Gastroesophageal sphincter (tissue), 4 donors: ENCODE measurements at regions not wholly inside any gene's neighbourhood (a gene's known extent, or its start where the extent isn't known, plus 50 kb on each side); places are given as distances from the start of the nearest gene placed in this dataset.

Experiments
- ATAC-seq: fragments of 150-250 bp; one replicate; pipeline ENCODE4 v1.9.1; 2016; ENCODE audit warnings: mild to moderate bottlenecking, moderate library complexity
- H3K27ac ChIP-seq, 4 donors: fragments of 200-600 bp; sonication (generic) in 3 of 4; 1 replicate in 3 of 4; 2 replicates in 1 of 4; pipeline ENCODE4 v1.5.1; 2016 to 2019
- H3K27me3 ChIP-seq: fragments of 200-600 bp; sonication (generic); one replicate; pipeline ENCODE4 v1.5.1; 2019
- H3K36me3 ChIP-seq, 2 donors: fragments of 200-600 bp; sonication (generic); one replicate each; pipeline ENCODE4 v1.5.1; 2019; ENCODE audit warnings: control low read depth in 1 of 2
- H3K4me1 ChIP-seq, 3 donors: fragments of 200-600 bp; sonication (generic); 1 replicate in 2 of 3; 2 replicates in 1 of 3; pipeline ENCODE4 v1.5.1; 2016 to 2019; ENCODE audit warnings: control low read depth in 2 of 3
- H3K4me3 ChIP-seq, 2 donors: fragments of 200-600 bp; sonication (generic); one replicate each; pipeline ENCODE4 v1.5.1; 2019; ENCODE audit warnings: mild to moderate bottlenecking in 1 of 2, moderate library complexity in 1 of 2
- H3K9me3 ChIP-seq, 3 donors: fragments of 200-600 bp; sonication (generic); one replicate each; pipeline ENCODE4 v1.5.1; 2017 to 2019; ENCODE audit warnings: control low read depth in 2 of 3
- EP300 ChIP-seq: sonication (generic); formaldehyde crosslinking; IDR thresholded peaks from one replicate; pipeline ENCODE4 v1.6.1; 2017; ENCODE audit warnings: antibody characterized with exemption, mild to moderate bottlenecking
- POLR2A ChIP-seq, 2 donors: fragments of 450-650 bp; IDR thresholded peaks; one replicate each; pipeline ENCODE4 v1.6.1; 2017; ENCODE audit warnings: antibody characterized with exemption in 2 of 2, mild to moderate bottlenecking in 2 of 2, moderate library complexity in 1 of 2
- POLR2AphosphoS5 ChIP-seq: sonication (generic); formaldehyde crosslinking; IDR thresholded peaks from one replicate; pipeline ENCODE4 v1.6.1; 2017; ENCODE audit warnings: antibody characterized with exemption
- whole genome bisulfite sequencing, 2 donors: methylation state at CpG; one replicate each; pipeline ENCODE4 v1.1.5; 2018; ENCODE audit warnings: low coverage in 1 of 2; 5-methylcytosine and 5-hydroxymethylcytosine counted together
- TF ChIP-seq, protein P1 (sequence below), 4 experiments: fragments of 200-600 bp in 2 of 4; fragments of 450-650 bp in 2 of 4; sonication (generic) in 1 of 4; IDR thresholded peaks; one replicate each; pipeline ENCODE4 v1.5.1; 2017 to 2019; ENCODE audit warnings: antibody characterized with exemption in 4 of 4, mild to moderate bottlenecking in 2 of 4, moderate library complexity in 2 of 4

DNA sequence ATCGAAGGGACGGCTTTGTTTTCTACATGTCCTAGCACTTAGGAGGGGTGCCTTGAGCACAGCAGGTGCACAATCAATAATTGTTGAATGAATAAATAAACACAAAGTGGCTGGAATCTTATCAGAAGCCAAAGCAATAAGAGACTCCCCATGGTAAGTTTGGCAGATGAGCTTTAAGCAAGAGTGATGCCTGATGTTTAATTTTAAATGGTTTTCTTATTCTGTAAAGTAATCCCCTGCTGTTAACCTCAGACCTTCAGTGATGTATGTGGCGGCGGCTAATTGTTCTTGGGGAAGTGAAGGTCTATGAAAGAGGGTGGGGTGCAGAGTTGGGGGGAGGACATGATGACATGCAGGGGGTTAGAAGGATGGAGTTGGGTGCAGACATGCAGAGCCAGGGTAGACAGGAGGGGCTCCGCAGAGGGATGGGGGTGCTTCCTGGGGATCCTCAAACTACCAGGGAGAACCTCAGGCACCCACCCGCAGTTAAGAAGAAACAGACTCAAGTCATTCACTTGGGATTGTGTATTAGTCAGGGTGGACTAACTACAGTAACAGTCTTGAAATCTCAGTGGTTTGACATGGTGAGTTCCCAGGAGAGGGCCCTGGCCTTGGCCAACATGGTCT lies 65.7 kb upstream of the SHB start:
- Histone ChIP-seq H3K9me3 (no peaks in the 10 kb centered on the region), H3K36me3 (no peaks in the 10 kb centered on the region), H3K4me3 (no peak overlapping the region), H3K4me1 (no peaks in the 10 kb centered on the region), H3K27me3 (peaks cover 28% of the 10 kb centered on the region), H3K27ac (no peak overlapping the region)
- 72 to 85% methylated on average over 4 to 5 of the region's 6 CpGs for WGBS, 2 donors
- TF ChIP-seq POLR2AphosphoS5 = no peak
- no peak for TF ChIP-seq EP300
- TF ChIP-seq, protein P1, sequence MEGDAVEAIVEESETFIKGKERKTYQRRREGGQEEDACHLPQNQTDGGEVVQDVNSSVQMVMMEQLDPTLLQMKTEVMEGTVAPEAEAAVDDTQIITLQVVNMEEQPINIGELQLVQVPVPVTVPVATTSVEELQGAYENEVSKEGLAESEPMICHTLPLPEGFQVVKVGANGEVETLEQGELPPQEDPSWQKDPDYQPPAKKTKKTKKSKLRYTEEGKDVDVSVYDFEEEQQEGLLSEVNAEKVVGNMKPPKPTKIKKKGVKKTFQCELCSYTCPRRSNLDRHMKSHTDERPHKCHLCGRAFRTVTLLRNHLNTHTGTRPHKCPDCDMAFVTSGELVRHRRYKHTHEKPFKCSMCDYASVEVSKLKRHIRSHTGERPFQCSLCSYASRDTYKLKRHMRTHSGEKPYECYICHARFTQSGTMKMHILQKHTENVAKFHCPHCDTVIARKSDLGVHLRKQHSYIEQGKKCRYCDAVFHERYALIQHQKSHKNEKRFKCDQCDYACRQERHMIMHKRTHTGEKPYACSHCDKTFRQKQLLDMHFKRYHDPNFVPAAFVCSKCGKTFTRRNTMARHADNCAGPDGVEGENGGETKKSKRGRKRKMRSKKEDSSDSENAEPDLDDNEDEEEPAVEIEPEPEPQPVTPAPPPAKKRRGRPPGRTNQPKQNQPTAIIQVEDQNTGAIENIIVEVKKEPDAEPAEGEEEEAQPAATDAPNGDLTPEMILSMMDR (IDR thresholded peaks at IDR 0.05) = no peak
- TF ChIP-seq POLR2A (IDR thresholded peaks at IDR 0.05) = no peak
- ATAC-seq = no peak

DNA sequence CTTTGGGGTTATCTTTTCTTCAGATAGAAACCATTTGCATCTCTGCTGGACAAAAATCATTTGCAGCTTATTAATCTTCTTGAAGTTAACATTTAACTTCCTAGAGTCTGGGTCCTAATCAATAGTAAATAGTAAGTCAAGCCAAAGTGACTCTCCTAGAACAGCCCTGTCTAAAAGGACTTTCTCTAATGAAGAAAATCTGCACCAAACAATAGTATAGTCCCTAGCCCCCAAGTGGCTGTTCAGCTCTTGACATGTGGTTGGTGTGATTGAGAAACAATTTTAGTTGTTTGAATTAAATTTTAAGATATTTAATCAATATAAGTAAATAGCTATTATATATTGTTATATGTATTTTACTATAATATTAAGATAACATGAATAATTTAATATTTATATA lies 64.6 kb upstream of the SHB start:
- H3K4me3 ChIP-seq = no peak overlapping the region
- H3K4me1 ChIP-seq = no peaks in the 10 kb centered on the region
- TF ChIP-seq EP300 (no peak), POLR2AphosphoS5 (no peak), POLR2A (IDR thresholded peaks at IDR 0.05) (no peak)
- TF ChIP-seq, protein P1 (IDR thresholded peaks at IDR 0.05) = no peak
- peaks cover 27% of the 10 kb centered on the region for H3K27me3 ChIP-seq
- no peaks in the 10 kb centered on the region for H3K9me3 ChIP-seq
- no peak overlapping the region for H3K27ac ChIP-seq
- ATAC-seq = no peak
- no peaks in the 10 kb centered on the region for H3K36me3 ChIP-seq

DNA sequence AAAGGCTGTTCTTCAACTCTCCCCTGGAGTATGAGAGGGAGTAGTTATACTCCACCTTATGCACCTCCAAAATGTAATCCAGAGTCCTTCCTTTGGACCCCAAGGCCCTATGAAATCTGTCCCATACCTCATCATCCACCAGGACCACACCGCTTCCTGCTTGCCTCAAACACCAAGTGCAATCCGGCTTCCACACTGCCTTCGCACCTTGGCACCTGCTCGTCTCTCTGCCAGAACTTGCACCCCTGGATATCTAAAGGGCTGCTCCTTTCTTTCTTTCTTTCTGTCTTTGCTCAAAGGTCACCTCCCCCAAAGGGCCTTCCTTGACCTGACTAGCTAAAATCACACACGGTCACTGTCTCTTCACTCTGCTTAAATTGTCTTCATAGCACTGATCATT lies 63.9 kb upstream of the SHB start:
- Histone ChIP-seq H3K27me3 (peaks cover 26% of the 10 kb centered on the region), H3K36me3 (no peaks in the 10 kb centered on the region), H3K27ac (no peak overlapping the region), H3K9me3 (no peaks in the 10 kb centered on the region), H3K4me1 (no peaks in the 10 kb centered on the region), H3K4me3 (no peak overlapping the region)
- 86% methylated on average over 5 of the region's 5 CpGs for WGBS, 2 donors
- ATAC-seq = no peak
- TF ChIP-seq, protein P1 (IDR thresholded peaks at IDR 0.05) = no peak
- no peak for TF ChIP-seq POLR2AphosphoS5
- TF ChIP-seq EP300 = no peak
- TF ChIP-seq POLR2A (IDR thresholded peaks at IDR 0.05) = no peak

DNA sequence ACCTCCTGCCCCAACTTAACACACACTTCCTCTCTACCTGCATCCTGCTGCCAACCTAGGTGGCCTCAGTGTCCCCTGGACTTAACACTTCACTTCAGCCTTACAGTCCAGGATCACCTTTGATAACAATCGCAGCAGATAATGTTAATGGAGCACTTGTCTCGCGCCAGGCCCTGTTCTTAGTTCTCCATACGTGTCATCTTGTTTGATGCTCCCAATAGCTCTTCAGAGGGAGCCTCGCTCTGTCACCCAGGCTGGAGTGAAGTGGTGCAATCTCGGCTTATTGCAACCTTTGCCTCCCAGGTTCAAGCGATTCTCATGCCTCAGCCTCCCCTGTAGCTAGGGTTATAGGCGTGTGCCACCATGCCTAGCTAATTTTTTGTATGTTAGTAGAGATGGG lies 62.7 kb upstream of the SHB start:
- H3K4me1 ChIP-seq = no peaks in the 10 kb centered on the region
- 87 to 90% methylated on average over 5 to 6 of the region's 8 CpGs for WGBS, 2 donors
- no peak overlapping the region for H3K27ac ChIP-seq
- H3K9me3 ChIP-seq = no peaks in the 10 kb centered on the region
- no peak overlapping the region for H3K4me3 ChIP-seq
- H3K27me3 ChIP-seq = peaks cover 17% of the 10 kb centered on the region
- TF ChIP-seq EP300 = no peak
- TF ChIP-seq POLR2A (IDR thresholded peaks at IDR 0.05) = no peak
- no peaks in the 10 kb centered on the region for H3K36me3 ChIP-seq
- no peak for ATAC-seq

DNA sequence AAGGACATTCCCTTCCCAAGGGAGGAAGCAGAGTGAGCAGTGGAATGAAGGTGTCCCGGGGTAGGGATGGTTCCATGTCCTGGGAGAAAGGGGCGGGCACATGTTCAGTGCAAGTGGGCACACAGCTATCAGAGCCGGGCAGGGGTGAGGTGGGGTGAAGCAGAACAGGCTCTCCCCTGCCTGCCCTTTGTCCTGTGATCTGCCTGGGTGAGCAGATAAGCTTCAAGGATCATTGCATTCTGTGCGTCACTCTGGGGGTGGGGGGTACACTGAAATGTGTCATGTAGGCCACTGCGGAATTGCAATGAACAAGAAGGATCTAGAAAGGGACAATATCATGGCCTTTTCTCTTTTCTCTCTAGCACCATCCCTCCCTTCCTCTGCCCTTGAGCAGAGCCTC lies 61.7 kb upstream of the SHB start:
- 75% methylated on average over 2 of the region's 5 CpGs; no CpG with 5 or more reads in 1 of the 2 donors for WGBS, 2 donors
- no peak overlapping the region for H3K27ac ChIP-seq
- H3K9me3 ChIP-seq = no peaks in the 10 kb centered on the region
- TF ChIP-seq POLR2A (IDR thresholded peaks at IDR 0.05) (no peak), POLR2AphosphoS5 (no peak), EP300 (no peak)
- TF ChIP-seq, protein P1 (IDR thresholded peaks at IDR 0.05) = no peak
- no peaks in the 10 kb centered on the region for H3K36me3 ChIP-seq
- peaks cover 9% of the 10 kb centered on the region for H3K27me3 ChIP-seq
- no peak for ATAC-seq
- no peaks in the 10 kb centered on the region for H3K4me1 ChIP-seq
- no peak overlapping the region for H3K4me3 ChIP-seq
